Neural cell (in vitro differentiated cells): ENCODE measurements at regions not wholly inside any gene's neighbourhood (a gene's known extent, or its start where the extent isn't known, plus 50 kb on each side); places are given as distances from the start of the nearest gene placed in this dataset.

Source experiments
- H2AFZ ChIP-seq: fragments of 200-600, 300-800 bp; sonication (generic), shearing (Covaris generic); 2 replicates; pipeline ENCODE4 v1.6.0; 2014; ENCODE audit warnings: low read depth, mild to moderate bottlenecking, antibody characterized with exemption, low read length, moderate library complexity
- H3F3A ChIP-seq: fragments of 200-600 bp; shearing (Covaris generic); 2 replicates; pipeline ENCODE4 v1.6.1; 2016; ENCODE audit warnings: mild to moderate bottlenecking, moderate library complexity, mixed read lengths, antibody characterized with exemption, low read length; ENCODE audit not compliant: insufficient read depth, poor library complexity, severe bottlenecking
- H3K27ac ChIP-seq: fragments of 200-600, 300-800 bp; sonication (generic), shearing (Covaris generic); 2 replicates; pipeline ENCODE4 v1.5.1; 2014; ENCODE audit warnings: mild to moderate bottlenecking, low read length, moderate library complexity
- H3K27me3 ChIP-seq: fragments of 300-800, 200-600 bp; sonication (generic), shearing (Covaris generic); 2 replicates; pipeline ENCODE4 v1.6.0; 2014; ENCODE audit warnings: mild to moderate bottlenecking, low read depth, low read length, moderate library complexity; ENCODE audit not compliant: insufficient read depth
- H3K36me3 ChIP-seq: fragments of 300-800, 200-600 bp; sonication (generic), shearing (Covaris generic); 2 replicates; pipeline ENCODE4 v1.5.1; 2014; ENCODE audit warnings: mild to moderate bottlenecking, antibody characterized with exemption, low read length, moderate library complexity; ENCODE audit not compliant: insufficient read depth
- H3K4me2 ChIP-seq: fragments of 300-800, 200-600 bp; sonication (generic), shearing (Covaris generic); 2 replicates; pipeline ENCODE4 v1.6.0; 2014; ENCODE audit warnings: mild to moderate bottlenecking, low read length
- H3K4me3 ChIP-seq: fragments of 300-800, 200-600 bp; sonication (generic), shearing (Covaris generic); 2 replicates; pipeline ENCODE4 v1.5.1; 2014; ENCODE audit warnings: mild to moderate bottlenecking, low read length, moderate library complexity
- H3K79me2 ChIP-seq: fragments of 200-600 bp; shearing (Covaris generic); replicated peaks from 2 replicates; pipeline ENCODE4 v1.6.0; 2014; ENCODE audit warnings: mild to moderate bottlenecking, low read length, moderate library complexity; ENCODE audit not compliant: insufficient read depth
- H3K9ac ChIP-seq: fragments of 300-800, 200-600 bp; sonication (generic), shearing (Covaris generic); 2 replicates; pipeline ENCODE4 v1.6.1; 2016; ENCODE audit warnings: mild to moderate bottlenecking, low read length, mixed read lengths
- H3K9me2 ChIP-seq: fragments of 200-600 bp; shearing (Covaris generic); 2 replicates; pipeline ENCODE4 v1.6.1; 2016; ENCODE audit warnings: mild to moderate bottlenecking, low read length, mixed read lengths; ENCODE audit not compliant: insufficient read depth
- H3K9me3 ChIP-seq: fragments of 200-600, 300-800 bp; sonication (generic), shearing (Covaris generic); 2 replicates; pipeline ENCODE4 v1.6.1; 2016; ENCODE audit warnings: mild to moderate bottlenecking, mixed run types, low read length, moderate library complexity, mixed read lengths
- H4K20me1 ChIP-seq: fragments of 200-600 bp; shearing (Covaris generic); 2 replicates; pipeline ENCODE4 v1.6.1; 2016; ENCODE audit warnings: mild to moderate bottlenecking, mixed run types; ENCODE audit not compliant: insufficient read depth
- CTCF ChIP-seq: fragments of 450-650 bp; IDR thresholded peaks from 2 replicates; pipeline ENCODE4 v1.5.1; 2014; ENCODE audit warnings: antibody characterized with exemption, mild to moderate bottlenecking, moderate library complexity; ENCODE audit not compliant: poor library complexity, severe bottlenecking
- EP300 ChIP-seq: fragments of 450-650 bp; conservative IDR thresholded peaks from 2 replicates; pipeline ENCODE4 v1.6.1; 2014; ENCODE audit warnings: antibody characterized with exemption, mild to moderate bottlenecking, moderate library complexity; ENCODE audit not compliant: poor library complexity, severe bottlenecking
- EZH2 ChIP-seq: fragments of 200-600, 300-800 bp; shearing (Covaris generic), sonication (generic); IDR thresholded peaks from 2 replicates; pipeline ENCODE4 v1.6.1; 2014; ENCODE audit warnings: antibody characterized with exemption, low read length, borderline replicate concordance, mild to moderate bottlenecking; ENCODE audit not compliant: insufficient read depth, poor library complexity, severe bottlenecking
- MXI1 ChIP-seq: fragments of 450-650 bp; conservative IDR thresholded peaks from 2 replicates; pipeline ENCODE4 v1.6.1; 2014; ENCODE audit warnings: antibody characterized with exemption, mild to moderate bottlenecking; ENCODE audit not compliant: poor library complexity, severe bottlenecking
- POLR2AphosphoS5 ChIP-seq: IDR thresholded peaks from 2 replicates; pipeline ENCODE4 v1.6.1; 2012
- RAD21 ChIP-seq: fragments of 450-650 bp; conservative IDR thresholded peaks from 2 replicates; pipeline ENCODE4 v1.6.1; 2014; ENCODE audit warnings: antibody characterized with exemption, mild to moderate bottlenecking, moderate library complexity
- REST ChIP-seq: IDR thresholded peaks from 2 replicates; pipeline ENCODE4 v1.6.1; 2012; ENCODE audit warnings: borderline replicate concordance
- SMC3 ChIP-seq: fragments of 450-650 bp; conservative IDR thresholded peaks from 2 replicates; pipeline ENCODE4 v1.6.1; 2014; ENCODE audit warnings: antibody characterized with exemption, mild to moderate bottlenecking, moderate library complexity; ENCODE audit not compliant: poor library complexity
- TAF1 ChIP-seq: IDR thresholded peaks from 2 replicates; pipeline ENCODE4 v1.6.1; 2012; ENCODE audit warnings: low read depth

GRCh38 chr22:46028106-46028991 lies 51.4 kb upstream of the WNT7B start:
- Histone ChIP-seq H3K9ac (no peak overlapping the region), H3K9me2 (no peaks in the 10 kb centered on the region)
- no peak for TF ChIP-seq EZH2
- TF ChIP-seq RAD21 = no peak
- TF ChIP-seq CTCF = no peak
- no peak for TF ChIP-seq EP300
- no peak for TF ChIP-seq MXI1
- TF ChIP-seq POLR2AphosphoS5 = no peak
- TF ChIP-seq SMC3 = no peak
- no peak for TF ChIP-seq REST
- TF ChIP-seq TAF1 = no peak

GRCh38 chr22:46029036-46029435 lies 52.1 kb upstream of the WNT7B start:
- Histone ChIP-seq H3K27ac (no peak overlapping the region), H4K20me1 (no peaks in the 10 kb centered on the region), H3K27me3 (peaks cover 70% of the 10 kb centered on the region), H3K4me2 (no peak overlapping the region), H3K9me3 (no peaks in the 10 kb centered on the region), H3K9me2 (no peaks in the 10 kb centered on the region), H3K9ac (no peak overlapping the region), H3F3A (no peaks in the 10 kb centered on the region), H3K79me2 (no peaks in the 10 kb centered on the region), H3K36me3 (no peaks in the 10 kb centered on the region), H2AFZ (no peak overlapping the region), H3K4me3 (no peak overlapping the region)
- TF ChIP-seq EZH2 = no peak
- TF ChIP-seq MXI1 = no peak
- no peak for TF ChIP-seq POLR2AphosphoS5
- TF ChIP-seq SMC3 = no peak
- TF ChIP-seq CTCF = no peak
- TF ChIP-seq REST = no peak
- TF ChIP-seq EP300 = no peak
- TF ChIP-seq TAF1 = no peak
- TF ChIP-seq RAD21 = no peak

More at GRCh38 chr22:46028106-46028991, 51.4 kb upstream of the WNT7B start:
- no peaks in the 10 kb centered on the region for H3K36me3 ChIP-seq
- no peaks in the 10 kb centered on the region for H4K20me1 ChIP-seq
- no peaks in the 10 kb centered on the region for H3K79me2 ChIP-seq
- H3K27me3 ChIP-seq = peaks cover 77% of the 10 kb centered on the region
- H3K4me2 ChIP-seq = no peak overlapping the region
- no peaks in the 10 kb centered on the region for H3F3A ChIP-seq
- H2AFZ ChIP-seq = no peak overlapping the region
- no peaks in the 10 kb centered on the region for H3K9me3 ChIP-seq
- no peak overlapping the region for H3K4me3 ChIP-seq
- no peak overlapping the region for H3K27ac ChIP-seq
